CD4-positive, alpha-beta T cell treated with Interleukin-2 at 100 ng/mL for 4 hours (primary cell): ENCODE measurements at regions not wholly inside any gene's neighbourhood (a gene's known extent, or its start where the extent isn't known, plus 50 kb on each side); places are given as distances from the start of the nearest gene placed in this dataset.

Source experiments
- DNase-seq: peaks from one replicate; pipeline ENCODE4 v3.0.0-alpha.2; 2020; ENCODE audit warnings: low spot score

DNA sequence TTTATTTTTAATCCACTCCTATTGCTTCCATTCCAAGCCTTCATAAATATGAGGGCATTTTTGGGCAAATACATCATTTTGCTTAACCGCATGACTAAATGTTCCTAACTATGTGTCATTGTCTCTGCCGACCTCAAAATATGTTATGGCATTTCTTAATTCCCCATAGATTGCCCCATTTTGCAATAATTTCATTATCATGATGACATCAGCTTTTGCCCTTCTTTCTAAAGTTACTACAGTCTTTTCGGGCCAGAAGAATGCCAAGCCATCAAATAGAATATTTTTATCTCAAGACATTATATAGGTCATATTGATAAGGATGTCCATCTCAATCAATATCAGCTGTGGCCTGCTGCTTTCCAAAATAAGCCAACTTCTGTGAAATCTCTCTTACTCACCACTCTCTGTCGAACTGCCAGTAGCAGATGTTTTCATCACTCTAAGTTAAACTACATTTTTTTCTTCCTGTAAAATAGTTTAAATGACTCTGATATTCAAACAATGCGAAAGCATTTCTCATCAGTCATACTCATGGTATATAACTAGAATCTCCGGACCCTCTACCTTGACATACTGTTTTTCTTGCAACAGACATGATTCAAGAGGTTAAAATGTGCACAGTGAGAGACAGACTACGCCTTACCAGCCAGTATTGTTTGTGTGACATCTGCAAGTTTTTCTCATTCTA, 1254.6 kb upstream of the CELF2 start:
- no peak for DNase-seq

GRCh38 chr10:9766762-9767161, 1250.9 kb upstream of the CELF2 start:
- no peak for DNase-seq

DNA sequence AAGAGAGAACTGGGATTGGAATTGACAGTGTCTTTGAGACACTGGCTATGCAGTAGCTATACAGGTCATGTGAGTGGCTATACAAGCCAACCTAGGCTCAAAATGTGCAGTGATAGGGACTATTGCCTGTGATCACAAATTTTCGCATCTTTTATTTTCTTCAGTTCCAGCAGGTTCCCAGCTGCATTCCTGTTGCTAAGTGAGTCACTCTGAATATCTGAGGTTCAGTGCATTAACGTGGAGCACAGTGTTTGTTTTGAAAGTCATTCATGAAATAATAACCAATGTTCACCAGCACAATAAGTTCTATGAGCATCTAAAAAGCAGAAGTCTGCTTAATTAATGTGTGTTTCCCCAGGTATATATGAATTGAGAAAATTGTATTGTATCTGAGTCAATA, 1236.0 kb upstream of the CELF2 start:
- no peak for DNase-seq

GRCh38 chr10:9786101-9786500, 1231.6 kb upstream of the CELF2 start:
- no peak for DNase-seq

GRCh38 chr10:9786576-9786975, 1231.1 kb upstream of the CELF2 start:
- no peak for DNase-seq

DNA sequence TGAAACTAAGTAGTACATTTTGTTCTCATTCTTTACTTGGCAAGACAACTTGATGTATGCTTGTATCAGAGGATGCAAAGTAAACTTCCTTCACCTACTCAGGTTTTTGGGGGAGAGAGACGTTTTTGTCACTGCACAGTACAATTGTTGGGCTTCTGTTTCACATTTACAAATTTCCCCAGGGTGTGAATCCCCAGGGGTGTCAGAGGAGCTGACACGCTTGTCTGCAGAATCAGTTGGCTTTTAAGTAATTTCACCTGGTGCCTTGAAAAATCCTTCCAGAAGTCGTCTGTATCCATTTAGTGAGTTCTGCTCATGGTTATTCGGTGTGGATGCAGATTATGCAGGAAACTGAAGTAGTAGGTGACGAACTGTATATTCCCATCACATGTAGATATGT, 1227.7 kb upstream of the CELF2 start:
- DNase-seq, result no peak

DNA sequence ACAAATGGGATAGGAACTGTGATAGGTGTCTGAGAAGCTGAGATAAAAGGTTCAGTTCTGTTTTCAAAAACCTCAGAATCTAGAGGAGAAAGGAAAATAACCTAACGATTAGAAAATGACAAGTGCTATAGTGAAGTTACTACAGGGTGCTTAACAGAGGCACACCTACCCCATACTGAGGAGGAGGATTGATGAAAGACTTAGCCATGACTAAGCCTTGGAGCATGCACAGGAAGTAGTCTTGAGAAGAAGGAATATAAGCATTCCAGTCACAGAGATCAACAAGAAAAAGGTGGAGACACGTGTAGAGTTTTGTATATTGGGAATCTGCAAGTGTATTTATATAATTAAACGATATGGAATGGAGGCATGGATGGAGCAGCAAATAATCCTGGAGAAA, 1225.5 kb upstream of the CELF2 start:
- no peak for DNase-seq

DNA sequence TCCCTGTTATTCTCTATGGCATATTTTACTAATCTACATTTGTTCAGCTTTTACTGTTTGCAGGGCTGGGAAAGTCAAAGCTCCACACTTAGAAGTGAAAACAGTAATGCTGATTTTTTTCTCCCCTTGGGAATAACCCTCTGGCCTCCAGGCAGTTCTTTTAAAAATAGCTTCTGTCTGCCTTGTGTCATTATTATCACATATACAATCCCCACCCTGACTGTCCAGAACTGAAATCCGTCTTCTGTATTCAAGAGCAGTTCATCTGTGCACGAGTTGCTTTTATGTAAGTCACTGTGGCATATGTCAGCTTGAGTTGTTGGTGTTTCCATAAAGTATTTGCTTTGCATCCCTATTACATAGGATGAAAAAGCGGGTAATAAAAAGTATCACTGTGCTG, 1221.1 kb upstream of the CELF2 start:
- DNase-seq, result no peak

- no peak for DNase-seq
Observed at GRCh38 chr10:9800011-9800410, 1217.7 kb upstream of the CELF2 start.

DNA sequence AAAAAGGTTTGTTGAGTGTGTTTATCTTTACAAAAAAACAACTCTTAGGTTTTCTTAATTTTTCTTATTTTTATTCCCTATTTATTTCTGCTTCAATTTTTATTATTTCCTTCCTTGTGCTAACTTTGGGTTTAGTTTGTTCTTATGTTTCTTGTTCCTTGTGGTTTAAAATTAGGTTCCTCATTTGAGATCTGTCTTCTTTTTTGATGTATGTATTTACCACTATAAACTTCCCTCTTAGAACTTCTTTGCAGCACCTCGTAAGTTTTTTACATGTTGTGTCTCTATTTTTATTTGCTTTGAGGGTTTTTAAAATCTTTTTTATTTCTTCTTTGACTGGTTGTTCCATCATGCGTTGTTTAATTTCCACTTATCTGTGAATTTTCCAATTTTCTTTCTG, 1217.1 kb upstream of the CELF2 start:
- no peak for DNase-seq

GRCh38 chr10:9807846-9808245, 1209.8 kb upstream of the CELF2 start:
- DNase-seq, result no peak

GRCh38 chr10:9811601-9812000, 1206.1 kb upstream of the CELF2 start:
- DNase-seq, result no peak

DNA sequence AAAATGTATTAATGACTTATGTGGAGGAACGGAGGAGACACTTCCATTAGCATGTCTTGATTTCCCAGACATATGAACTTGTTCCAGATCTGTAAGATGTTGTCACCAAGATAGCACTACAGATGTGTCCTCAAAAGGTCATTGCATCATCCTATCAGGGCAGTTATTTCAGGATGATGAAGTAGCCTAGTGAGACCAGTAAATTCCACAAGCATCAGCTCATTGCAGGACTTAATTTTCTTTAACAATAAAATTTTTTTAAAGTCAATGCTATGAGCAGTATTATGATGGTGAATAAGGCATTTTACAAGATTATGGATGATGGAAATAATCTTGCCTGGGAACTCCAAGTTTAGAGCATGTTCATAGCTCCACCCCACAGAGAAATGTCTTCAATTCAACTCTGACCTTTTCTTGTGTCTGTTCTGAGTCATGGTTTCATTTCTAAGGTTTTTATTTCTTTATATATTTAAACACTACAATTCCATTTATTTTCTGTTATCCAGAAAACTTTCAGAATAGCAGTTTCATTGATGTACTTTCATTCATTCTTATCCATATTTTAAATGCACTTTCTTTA, 1203.3 kb upstream of the CELF2 start:
- DNase-seq, result no peak

GRCh38 chr10:9819756-9820494, 1197.7 kb upstream of the CELF2 start:
- DNase-seq, result no peak

GRCh38 chr10:9823268-9823930, 1194.3 kb upstream of the CELF2 start:
- no peak for DNase-seq

- DNase-seq, result no peak
Observed at GRCh38 chr10:9824631-9825071, 1193.0 kb upstream of the CELF2 start.

DNA sequence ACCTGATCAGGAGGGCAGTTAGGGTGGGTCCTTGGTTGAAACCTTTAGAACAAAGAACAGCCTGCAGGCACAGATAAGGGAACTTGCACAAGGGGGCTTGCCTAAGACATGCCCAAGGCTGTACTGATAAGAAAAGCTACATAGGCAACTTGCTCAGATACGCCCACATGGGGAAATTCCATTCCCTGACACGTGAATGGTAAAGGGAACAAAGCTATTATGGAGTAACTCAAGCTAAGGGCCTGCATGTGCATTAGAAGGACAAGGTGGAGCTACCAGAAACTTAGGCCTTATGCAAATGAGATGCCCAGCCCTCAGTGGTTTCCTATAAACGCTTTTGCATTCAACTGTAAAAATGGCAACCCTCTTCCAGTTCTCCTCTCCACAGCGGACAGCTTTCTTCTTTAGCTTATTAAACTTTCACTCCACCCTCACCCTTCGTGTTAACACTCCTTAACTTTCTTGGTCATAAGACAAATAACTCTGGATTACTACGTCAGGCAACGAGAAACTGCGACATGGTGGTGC, 1192.1 kb upstream of the CELF2 start:
- DNase-seq, result no peak

DNA sequence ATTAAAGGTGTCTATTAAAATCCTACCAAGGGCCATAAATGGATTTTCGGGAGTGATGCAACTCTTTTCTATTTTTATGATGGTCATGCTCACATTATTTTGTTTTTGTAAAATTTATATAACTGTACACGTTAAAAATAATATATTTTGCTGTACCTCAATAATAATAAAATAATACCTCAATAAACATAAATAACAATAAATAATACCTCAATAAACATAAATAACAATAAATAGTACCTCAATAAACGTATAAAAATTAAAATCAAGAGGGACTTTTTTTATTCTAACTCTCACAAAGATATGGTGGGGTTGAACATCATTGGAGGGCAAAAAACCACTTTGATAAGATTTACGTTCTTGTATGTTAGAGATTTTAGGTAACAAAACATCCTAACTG, 1189.6 kb upstream of the CELF2 start:
- no peak for DNase-seq

GRCh38 chr10:9833942-9834341, 1183.7 kb upstream of the CELF2 start:
- no peak for DNase-seq

DNA sequence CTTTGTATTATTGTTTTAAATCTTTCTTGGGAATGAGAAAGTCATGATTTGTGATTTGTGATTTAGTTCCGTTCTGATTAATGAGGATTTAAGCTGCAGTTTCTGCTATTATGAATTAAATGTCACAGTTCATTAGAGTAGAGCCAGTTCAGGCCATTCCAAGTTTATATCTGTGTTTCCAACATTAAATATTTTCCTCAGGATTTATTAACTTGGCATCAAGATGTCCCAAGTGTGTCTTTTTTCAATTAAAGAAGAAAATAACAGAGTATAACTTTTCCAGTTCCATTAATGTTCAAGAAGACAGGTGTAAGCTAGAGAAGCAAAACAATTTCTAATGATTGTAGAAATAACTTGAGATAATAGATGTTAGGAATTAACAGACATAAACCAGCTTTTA, 1183.2 kb upstream of the CELF2 start:
- no peak for DNase-seq

GRCh38 chr10:9845075-9845474, 1172.6 kb upstream of the CELF2 start:
- DNase-seq, result no peak

DNA sequence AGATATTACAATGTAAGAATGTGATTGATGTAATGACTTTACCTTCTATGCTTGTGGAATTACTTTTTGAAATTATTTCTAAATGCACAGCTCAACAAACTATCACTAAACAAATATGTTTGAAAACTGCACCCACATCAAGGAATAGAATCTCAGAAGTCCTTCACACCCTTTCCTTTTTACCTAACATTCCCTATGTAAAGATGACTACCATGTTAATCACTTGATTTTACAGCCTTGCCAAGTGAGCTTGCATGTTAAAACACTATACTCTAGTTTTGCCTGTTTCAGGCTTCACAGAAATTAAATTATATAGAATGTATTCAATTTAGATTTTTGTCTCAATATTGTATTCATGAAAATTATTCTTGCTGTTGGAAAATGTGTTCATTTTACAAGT, 1169.4 kb upstream of the CELF2 start:
- no peak for DNase-seq

GRCh38 chr10:9848981-9849380, 1168.7 kb upstream of the CELF2 start:
- no peak for DNase-seq
